Neuronal stem cell (in vitro differentiated cells): ENCODE measurements at regions not wholly inside any gene's neighbourhood (a gene's known extent, or its start where the extent isn't known, plus 50 kb on each side); places are given as distances from the start of the nearest gene placed in this dataset.

Experiments used
- DNase-seq: peaks from one replicate; pipeline ENCODE4 v3.0.0-alpha.2; 2013; ENCODE audit warnings: low spot score
- H2AFZ ChIP-seq: one replicate; pipeline ENCODE4 v1.6.1; 2013; ENCODE audit warnings: mild to moderate bottlenecking, low read length, inconsistent platforms
- H2AK5ac ChIP-seq: 2 replicates; pipeline ENCODE4 v1.6.1; 2013; ENCODE audit warnings: low read depth, mild to moderate bottlenecking, inconsistent platforms, low read length, moderate library complexity, mixed read lengths
- H2BK120ac ChIP-seq: 2 replicates; pipeline ENCODE4 v1.6.1; 2013; ENCODE audit warnings: low read depth, mild to moderate bottlenecking, inconsistent platforms, low read length, moderate library complexity, mixed read lengths
- H2BK12ac ChIP-seq: one replicate; pipeline ENCODE4 v1.6.1; 2013; ENCODE audit warnings: low read length, inconsistent platforms
- H2BK15ac ChIP-seq: 2 replicates; pipeline ENCODE4 v1.6.1; 2013; ENCODE audit warnings: mild to moderate bottlenecking, low read length, inconsistent platforms, mixed read lengths
- H2BK5ac ChIP-seq: one replicate; pipeline ENCODE4 v1.6.1; 2013; ENCODE audit warnings: inconsistent platforms, mild to moderate bottlenecking, low read length, moderate library complexity
- H3K14ac ChIP-seq: one replicate; pipeline ENCODE4 v1.6.1; 2013; ENCODE audit warnings: low read length, inconsistent platforms
- H3K18ac ChIP-seq: 2 replicates; pipeline ENCODE4 v1.6.1; 2013; ENCODE audit warnings: low read length, inconsistent platforms
- H3K23ac ChIP-seq: 2 replicates; pipeline ENCODE4 v1.6.1; 2013; ENCODE audit warnings: low read depth, mild to moderate bottlenecking, mixed read lengths, low read length, inconsistent platforms; ENCODE audit not compliant: poor library complexity
- H3K27ac ChIP-seq: replicated peaks from 3 replicates; pipeline ENCODE4 v1.5.1; 2013; ENCODE audit warnings: low read length, inconsistent platforms
- H3K27me3 ChIP-seq, 3 experiments: 2 replicates each; pipeline ENCODE4 v1.6.1; 2013; ENCODE audit warnings: low read length in 3 of 3, mild to moderate bottlenecking in 2 of 3, inconsistent platforms in 1 of 3, low read depth in 1 of 3, mixed read lengths in 1 of 3, moderate library complexity in 1 of 3; ENCODE audit not compliant: control insufficient read depth in 3 of 3, insufficient read depth in 3 of 3
- H3K36me3 ChIP-seq, 2 donors: replicated peaks in 1 of 2; 2 replicates each; pipeline ENCODE4 v1.6.1; 2013; ENCODE audit warnings: low read length in 2 of 2; ENCODE audit not compliant: control insufficient read depth in 2 of 2, insufficient read depth in 2 of 2
- H3K4ac ChIP-seq: 2 replicates; pipeline ENCODE4 v1.6.1; 2013; ENCODE audit warnings: inconsistent platforms, mild to moderate bottlenecking, low read length, moderate library complexity
- H3K4me1 ChIP-seq, 2 donors: 1 replicate in 1 of 2; 2 replicates in 1 of 2; pipeline ENCODE4 v1.6.1; 2013; ENCODE audit warnings: low read length in 2 of 2, low read depth in 1 of 2; ENCODE audit not compliant: control insufficient read depth in 2 of 2, insufficient read depth in 1 of 2
- H3K4me2 ChIP-seq: one replicate; pipeline ENCODE4 v1.6.1; 2013; ENCODE audit warnings: mild to moderate bottlenecking, low read length, inconsistent platforms; ENCODE audit not compliant: insufficient read depth, poor library complexity, severe bottlenecking
- H3K4me3 ChIP-seq, 2 donors: 2 replicates each; pipeline ENCODE4 v1.5.1; 2013; ENCODE audit warnings: low read length in 2 of 2, mild to moderate bottlenecking in 2 of 2, inconsistent platforms in 1 of 2, moderate library complexity in 1 of 2
- H3K79me1 ChIP-seq: one replicate; pipeline ENCODE4 v1.6.1; 2013; ENCODE audit warnings: low read depth, mild to moderate bottlenecking, inconsistent platforms, low read length, moderate library complexity
- H3K9ac ChIP-seq: one replicate; pipeline ENCODE4 v1.6.1; 2013; ENCODE audit warnings: mild to moderate bottlenecking, low read depth, low read length, inconsistent platforms; ENCODE audit not compliant: poor library complexity
- H3K9me3 ChIP-seq, 2 donors: replicated peaks in 1 of 2; 2 replicates each; pipeline versions ENCODE3 to v1.6.1; 2013; ENCODE audit warnings: low read length in 2 of 2, mild to moderate bottlenecking in 2 of 2, inconsistent platforms in 1 of 2, low read depth in 1 of 2, mixed read lengths in 1 of 2, moderate library complexity in 1 of 2; ENCODE audit not compliant: control insufficient read depth in 2 of 2, insufficient read depth in 1 of 2
- H4K8ac ChIP-seq: one replicate; pipeline ENCODE4 v1.6.1; 2013; ENCODE audit warnings: low read depth, mild to moderate bottlenecking, inconsistent platforms, low read length, moderate library complexity
- H4K91ac ChIP-seq: one replicate; pipeline ENCODE4 v1.6.1; 2013; ENCODE audit warnings: low read length, low read depth, mild to moderate bottlenecking, inconsistent platforms; ENCODE audit not compliant: poor library complexity
- WGBS, 2 donors: extraction: QIAGEN DNeasy Blood & Tissue Kit; methylation state at CpG; one replicate each; pipeline ENCODE4 v1.1.7; 2013; ENCODE audit warnings: missing lambda C conversion rate in 2 of 2, mixed read lengths in 1 of 2; ENCODE audit not compliant: insufficient read length in 2 of 2, insufficient replicate concordance in 1 of 2; ENCODE audit errors: extremely low coverage in 2 of 2; 5-methylcytosine and 5-hydroxymethylcytosine counted together

GRCh38 chr4:34066126-34066525 is 2178.2 kb downstream of the ARAP2 start:
- Histone ChIP-seq H3K27ac (no peak overlapping the region), H2BK120ac (no peak overlapping the region), H2BK15ac (no peak overlapping the region), H3K4me3 (no peak overlapping the region), H2AK5ac (no peak overlapping the region), H2BK12ac (no peak overlapping the region), H3K23ac (no peak overlapping the region), H4K91ac (no peak overlapping the region), H3K4me1 (no peaks in the 10 kb centered on the region), H3K4ac (no peak overlapping the region), H3K36me3 (no peaks in the 10 kb centered on the region), H3K4me2 (no peak overlapping the region), H3K18ac (no peak overlapping the region), H2BK5ac (no peak overlapping the region), H3K9ac (no peak overlapping the region), H2AFZ (no peak overlapping the region), H3K9me3 (no peaks in the 10 kb centered on the region), H3K79me1 (no peaks in the 10 kb centered on the region), H3K14ac (no peak overlapping the region), H3K27me3 (no peaks in the 10 kb centered on the region), H4K8ac (no peak overlapping the region)
- WGBS, 2 donors: no CpG with 5 or more reads among the region's 2 CpGs
- no peak for DNase-seq

- WGBS, 2 donors: no CpG with 5 or more reads among the region's 1 CpG
Measured at GRCh38 chr4:34091451-34091850, 2152.9 kb downstream of the ARAP2 start.

GRCh38 chr4:34094114-34094513 is 2150.2 kb downstream of the ARAP2 start:
- Histone ChIP-seq H3K4me1 (no peaks in the 10 kb centered on the region), H3K9me3 (no peaks in the 10 kb centered on the region), H2BK5ac (no peak overlapping the region), H3K36me3 (no peaks in the 10 kb centered on the region), H3K14ac (no peak overlapping the region), H3K23ac (no peak overlapping the region), H3K4ac (no peak overlapping the region), H3K4me3 (no peak overlapping the region), H2BK15ac (no peak overlapping the region), H4K91ac (no peak overlapping the region), H3K79me1 (no peaks in the 10 kb centered on the region), H2AFZ (no peak overlapping the region), H3K27me3 (no peaks in the 10 kb centered on the region), H3K9ac (no peak overlapping the region), H3K4me2 (no peak overlapping the region), H3K18ac (no peak overlapping the region), H4K8ac (no peak overlapping the region), H2BK12ac (no peak overlapping the region), H2AK5ac (no peak overlapping the region), H2BK120ac (no peak overlapping the region), H3K27ac (no peak overlapping the region)
- no peak for DNase-seq

More at GRCh38 chr4:34091451-34091850, 2152.9 kb downstream of the ARAP2 start:
- Histone ChIP-seq H3K23ac (no peak overlapping the region), H2BK15ac (no peak overlapping the region), H3K4me1 (no peaks in the 10 kb centered on the region), H3K4ac (no peak overlapping the region), H4K91ac (no peak overlapping the region), H2BK12ac (no peak overlapping the region), H3K36me3 (no peaks in the 10 kb centered on the region), H4K8ac (no peak overlapping the region), H3K4me3 (no peak overlapping the region), H2BK5ac (no peak overlapping the region), H3K9me3 (no peaks in the 10 kb centered on the region), H3K9ac (no peak overlapping the region), H3K18ac (no peak overlapping the region), H3K4me2 (no peak overlapping the region), H3K79me1 (no peaks in the 10 kb centered on the region), H3K27ac (no peak overlapping the region), H3K27me3 (no peaks in the 10 kb centered on the region), H3K14ac (no peak overlapping the region), H2AK5ac (no peak overlapping the region), H2BK120ac (no peak overlapping the region), H2AFZ (no peak overlapping the region)
- no peak for DNase-seq

GRCh38 chr4:34105311-34105710 is 2139.0 kb downstream of the ARAP2 start:
- Histone ChIP-seq H4K8ac (no peak overlapping the region), H3K36me3 (no peaks in the 10 kb centered on the region), H3K27me3 (no peaks in the 10 kb centered on the region), H3K4me3 (no peak overlapping the region), H2AFZ (no peak overlapping the region), H2BK120ac (no peak overlapping the region), H3K9me3 (no peaks in the 10 kb centered on the region), H3K27ac (no peak overlapping the region), H3K23ac (no peak overlapping the region), H3K14ac (no peak overlapping the region), H3K4me2 (no peak overlapping the region), H2BK15ac (no peak overlapping the region), H3K4ac (no peak overlapping the region), H3K9ac (no peak overlapping the region), H4K91ac (no peak overlapping the region), H3K4me1 (no peaks in the 10 kb centered on the region), H2BK12ac (no peak overlapping the region), H3K18ac (no peak overlapping the region), H2AK5ac (no peak overlapping the region), H2BK5ac (no peak overlapping the region), H3K79me1 (no peaks in the 10 kb centered on the region)
- no peak for DNase-seq
- no CpG with 5 or more reads among the region's 1 CpG for WGBS, 2 donors
